Right atrium auricular region (tissue), 2 donors: ENCODE measurements at regions not wholly inside any gene's neighbourhood (a gene's known extent, or its start where the extent isn't known, plus 50 kb on each side); places are given as distances from the start of the nearest gene placed in this dataset.

ENCODE experiments used
- DNase-seq: peaks from one replicate; pipeline ENCODE4 v3.0.0-alpha.2; 2019; ENCODE audit warnings: low spot score
- H3K27ac ChIP-seq, 2 donors: fragments of 200-600 bp; sonication (generic); 1 replicate in 1 of 2; 2 replicates in 1 of 2; pipeline ENCODE4 v1.5.1; 2016 to 2019
- H3K27me3 ChIP-seq, 2 donors: fragments of 200-600 bp; sonication (generic); one replicate each; pipeline versions ENCODE4 v1.5.1 to v1.6.0; 2017 to 2019
- H3K36me3 ChIP-seq: fragments of 200-600 bp; sonication (generic); one replicate; pipeline ENCODE4 v1.5.1; 2016
- H3K4me1 ChIP-seq, 2 donors: fragments of 200-600 bp; sonication (generic); one replicate each; pipeline versions ENCODE4 v1.5.1 to v1.6.0; 2017 to 2019
- H3K4me3 ChIP-seq, 2 donors: fragments of 200-600 bp; sonication (generic); 1 replicate in 1 of 2; 2 replicates in 1 of 2; pipeline ENCODE4 v1.5.1; 2017 to 2019; ENCODE audit warnings: mild to moderate bottlenecking in 1 of 2, moderate library complexity in 1 of 2
- H3K9me3 ChIP-seq, 2 donors: fragments of 200-600 bp; sonication (generic); one replicate each; pipeline ENCODE4 v1.5.1; 2019
- CTCF ChIP-seq, 2 donors: fragments of 200-600 bp; sonication (generic); IDR thresholded peaks; one replicate each; pipeline ENCODE4 v1.5.1; 2019; ENCODE audit warnings: antibody characterized with exemption in 2 of 2

GRCh38 chr1:38332649-38333310 is 286.2 kb upstream of the POU3F1 start:
- H3K4me1 ChIP-seq: no peaks in the 10 kb centered on the region
- H3K27me3 ChIP-seq: no peaks in the 10 kb centered on the region

GRCh38 chr1:38331496-38332210 is 285.1 kb upstream of the POU3F1 start:
- peak; percentile 47 for DNase-seq
- Histone ChIP-seq H3K27ac (no peak overlapping the region), H3K9me3 (no peaks in the 10 kb centered on the region), H3K27me3 (no peaks in the 10 kb centered on the region), H3K36me3 (no peaks in the 10 kb centered on the region), H3K4me3 (no peak overlapping the region), H3K4me1 (no peaks in the 10 kb centered on the region)
- no peak for TF ChIP-seq CTCF (IDR thresholded peaks at IDR 0.05)

More at GRCh38 chr1:38332649-38333310, 286.2 kb upstream of the POU3F1 start:
- no peaks in the 10 kb centered on the region for H3K36me3 ChIP-seq
- no peak overlapping the region for H3K4me3 ChIP-seq
- DNase-seq: no peak
- H3K9me3 ChIP-seq: no peaks in the 10 kb centered on the region
- no peak for TF ChIP-seq CTCF (IDR thresholded peaks at IDR 0.05)
- no peak overlapping the region for H3K27ac ChIP-seq

GRCh38 chr1:38330799-38331198 is 284.2 kb upstream of the POU3F1 start:
- Histone ChIP-seq H3K4me1 (no peaks in the 10 kb centered on the region), H3K36me3 (no peaks in the 10 kb centered on the region), H3K9me3 (no peaks in the 10 kb centered on the region), H3K4me3 (no peak overlapping the region), H3K27me3 (no peaks in the 10 kb centered on the region), H3K27ac (no peak overlapping the region)
- no peak for TF ChIP-seq CTCF (IDR thresholded peaks at IDR 0.05)
- DNase-seq: peak; percentile 49

GRCh38 chr1:38329644-38330043 is 283.1 kb upstream of the POU3F1 start:
- no peak for DNase-seq
- Histone ChIP-seq H3K36me3 (no peaks in the 10 kb centered on the region), H3K4me1 (no peaks in the 10 kb centered on the region), H3K27ac (no peak overlapping the region), H3K4me3 (no peak overlapping the region), H3K9me3 (no peaks in the 10 kb centered on the region), H3K27me3 (no peaks in the 10 kb centered on the region)
- TF ChIP-seq CTCF (IDR thresholded peaks at IDR 0.05): no peak

- Histone ChIP-seq H3K27ac (no peak overlapping the region), H3K27me3 (no peaks in the 10 kb centered on the region), H3K9me3 (no peaks in the 10 kb centered on the region), H3K4me1 (no peaks in the 10 kb centered on the region), H3K36me3 (no peaks in the 10 kb centered on the region), H3K4me3 (no peak overlapping the region)
- no peak for TF ChIP-seq CTCF (IDR thresholded peaks at IDR 0.05)
- DNase-seq: no peak
Observed at GRCh38 chr1:38328278-38329035, 281.9 kb upstream of the POU3F1 start.
